GM12878 (cell line): ENCODE measurements at regions not wholly inside any gene's neighbourhood (a gene's known extent, or its start where the extent isn't known, plus 50 kb on each side); places are given as distances from the start of the nearest gene placed in this dataset.

Source experiments
- ATAC-seq: fragments of 200-7000 bp; cut with Tn5 transposase; 3 replicates; pipeline ENCODE4 v1.9.1; 2020; ENCODE audit warnings: mild to moderate bottlenecking, moderate library complexity
- BruUV-seq: library from RNA; stranded (reverse); fragments of 400-500 nt; replicated peaks from 2 replicates; lab custom pipeline; 2021; lab: Mats Ljungman, UMichigan
- CTCF ChIA-PET: fragments of 300-600 bp; sonication (Branson Sonifier 250); formaldehyde crosslinking; extraction: SDS; loops from one replicate; lab custom pipeline; 2021; ENCODE audit warnings: inconsistent platforms; lab: Yijun Ruan, JAX
- POLR2A ChIA-PET: fragments of 350-600 bp; formaldehyde crosslinking; extraction: SDS; loops from one replicate; lab custom pipeline; 2021; ENCODE audit warnings: inconsistent platforms; lab: Charles Lee
- RAD21 ChIA-PET: fragments of 300-600 bp; sonication (Branson Sonifier 250); formaldehyde crosslinking; loops from one replicate; lab custom pipeline; 2023; ENCODE audit warnings: antibody characterized with exemption; ENCODE audit not compliant: unreplicated experiment; lab: Charles Lee
- SMC1A ChIA-PET: fragments of 300-600 bp; sonication (Branson Sonifier 250); formaldehyde crosslinking; loops from one replicate; lab custom pipeline; 2023; ENCODE audit not compliant: unreplicated experiment, uncharacterized antibody; lab: Charles Lee
- DNase-seq: peaks from one replicate; pipeline ENCODE4 v3.0.0-alpha.2; 2011; ENCODE audit warnings: low read depth, low spot score
- FAIRE-seq: peaks from 3 replicates; lab custom pipeline; 2011; peaks lifted over from hg19 to GRCh38; lab: Jason Lieb, UNC
- H2AFZ ChIP-seq: 2 replicates; pipeline ENCODE4 v1.6.0; 2011; ENCODE audit warnings: low read depth, low read length, control low read depth; ENCODE audit not compliant: control insufficient read depth
- H3K27ac ChIP-seq: 2 replicates; pipeline ENCODE4 v1.5.1; 2011; ENCODE audit warnings: control low read depth; ENCODE audit not compliant: control insufficient read depth, insufficient read depth
- H3K27me3 ChIP-seq, 2 experiments: replicated peaks in 1 of 2; 2 replicates each; pipeline versions ENCODE4 v1.6.0 to v1.6.1; 2011; ENCODE audit warnings: low read length in 1 of 2; ENCODE audit not compliant: control insufficient read depth in 2 of 2, insufficient read depth in 2 of 2
- H3K36me3 ChIP-seq, 2 experiments: 2 replicates each; pipeline ENCODE4 v1.5.1; 2011; ENCODE audit warnings: low read length in 1 of 2; ENCODE audit not compliant: control insufficient read depth in 2 of 2, insufficient read depth in 2 of 2
- H3K4me1 ChIP-seq: 2 replicates; pipeline ENCODE4 v1.6.1; 2011; ENCODE audit warnings: mild to moderate bottlenecking, low read length, moderate library complexity, mixed read lengths; ENCODE audit not compliant: control insufficient read depth, insufficient read depth
- H3K4me2 ChIP-seq: 2 replicates; pipeline ENCODE4 v1.6.0; 2011; ENCODE audit warnings: control low read depth; ENCODE audit not compliant: control insufficient read depth, insufficient read depth
- H3K4me3 ChIP-seq: fragments of 200-600 bp; sonication (generic); 2 replicates; pipeline ENCODE4 v1.5.1; 2016
- H3K79me2 ChIP-seq: 2 replicates; pipeline ENCODE4 v1.6.0; 2011; ENCODE audit warnings: low read length; ENCODE audit not compliant: control insufficient read depth, insufficient read depth
- H3K9ac ChIP-seq: 2 replicates; pipeline ENCODE4 v1.8.0; 2011; ENCODE audit warnings: low read length, control low read depth, mixed read lengths; ENCODE audit not compliant: control insufficient read depth, insufficient read depth
- H3K9me3 ChIP-seq: replicated peaks from 3 replicates; pipeline ENCODE4 v1.5.1; 2011; ENCODE audit warnings: mild to moderate bottlenecking, low read length; ENCODE audit not compliant: control insufficient read depth, insufficient read depth
- H4K20me1 ChIP-seq: 2 replicates; pipeline ENCODE4 v1.6.0; 2011; ENCODE audit not compliant: control insufficient read depth, insufficient read depth
- CREB1 ChIP-seq: IDR thresholded peaks from 2 replicates; pipeline ENCODE4 v1.6.1; 2012; ENCODE audit warnings: low read depth, mild to moderate bottlenecking, inconsistent platforms
- NFYB ChIP-seq: IDR thresholded peaks from 2 replicates; pipeline ENCODE4 v1.6.1; 2011; ENCODE audit warnings: low read depth, mild to moderate bottlenecking, low read length, improper control_type of control experiment, moderate library complexity; ENCODE audit not compliant: insufficient read depth
- RELA ChIP-seq: fragments of 450-650 bp; IDR thresholded peaks from 2 replicates; pipeline ENCODE4 v1.8.0; 2014; ENCODE audit warnings: borderline replicate concordance; ENCODE audit not compliant: partially characterized antibody
- SMARCA5 ChIP-seq: fragments of 450-650 bp; IDR thresholded peaks from 2 replicates; pipeline ENCODE4 v1.6.1; 2017; ENCODE audit warnings: mild to moderate bottlenecking
- STAT3 ChIP-seq: IDR thresholded peaks from 2 replicates; pipeline ENCODE4 v1.6.1; 2011; ENCODE audit warnings: low read depth, low read length, improper control_type of control experiment
- YBX1 ChIP-seq: fragments of 450-650 bp; IDR thresholded peaks from 2 replicates; pipeline ENCODE4 v1.6.1; 2016; ENCODE audit warnings: antibody characterized with exemption
- WGBS: methylation state at CpG from one replicate; pipeline ENCODE4 v1.1.6; 2016; ENCODE audit warnings: low lambda C conversion rate; ENCODE audit not compliant: insufficient replicate concordance, insufficient coverage; ENCODE audit errors: missing lambda C conversion rate; 5-methylcytosine and 5-hydroxymethylcytosine counted together
- in situ Hi-C: fragments of 300-500 bp; cut with MboI; formaldehyde crosslinking; loops from 9 replicates; pipeline ENCODE4 v1.14.3; 2018; ENCODE audit warnings: mixed read lengths
- intact Hi-C: fragments of 100-400 bp; cut with micrococcal nuclease; formaldehyde crosslinking; loops from one replicate; pipeline ENCODE4 v1.14.2; 2022; ENCODE audit not compliant: unreplicated experiment

GRCh38 chrX:13885591-13885990 lies 68.7 kb upstream of the GPM6B start:
- in situ Hi-C loops (no loop called here), intact Hi-C loops (no loop called here)
- RAD21 ChIA-PET = no interaction called here
- H3K4me2 ChIP-seq = no peak overlapping the region
- SMC1A ChIA-PET = no interaction called here
- DNase-seq (no peak), FAIRE-seq (no peak), ATAC-seq (no peak)
- no peak overlapping the region for H3K27ac ChIP-seq
- H3K79me2 ChIP-seq = no peaks in the 10 kb centered on the region
- no peaks in the 10 kb centered on the region for H3K36me3 ChIP-seq
- H3K9me3 ChIP-seq = no peaks in the 10 kb centered on the region
- CTCF ChIA-PET = no interaction called here
- H3K9ac ChIP-seq = no peak overlapping the region
- POLR2A ChIA-PET = interaction anchor here (0.7 kb wide), 1 partner anchor 97 kb away, joined by 3 read pairs; no protein-coding TSS in a partner anchor
- H2AFZ ChIP-seq = no peak overlapping the region
- no peaks in the 10 kb centered on the region for H3K27me3 ChIP-seq
- BruUV-seq = no TSS peak
- whole genome bisulfite sequencing = 57% methylated on average over 9 of the region's 9 CpGs
- H4K20me1 ChIP-seq = no peaks in the 10 kb centered on the region
- no peak overlapping the region for H3K4me3 ChIP-seq
- H3K4me1 ChIP-seq = no peaks in the 10 kb centered on the region
- TF ChIP-seq YBX1 (no peak), RELA (no peak)
- TF ChIP-seq, all 136 proteins: peak for 0

- BruUV-seq = no TSS peak
- Histone ChIP-seq H2AFZ (no peak overlapping the region), H4K20me1 (no peaks in the 10 kb centered on the region), H3K4me1 (no peaks in the 10 kb centered on the region), H3K36me3 (no peaks in the 10 kb centered on the region), H3K27ac (no peak overlapping the region), H3K79me2 (no peaks in the 10 kb centered on the region)
- CTCF ChIA-PET = interaction anchor here (0.6 kb wide), 1 partner anchor 668 kb away, joined by 3 read pairs; no protein-coding TSS in a partner anchor
- TF ChIP-seq SMARCA5 (no peak), STAT3 (no peak), NFYB (no peak), CREB1 (no peak)
- TF ChIP-seq, all 136 proteins: peak for 0
- in situ Hi-C loops = no loop called here
- Histone ChIP-seq H3K27me3 (no peaks in the 10 kb centered on the region; a peak in 1 of 4 replicates), H3K9me3 (no peaks in the 10 kb centered on the region), H3K4me3 (no peak overlapping the region), H3K9ac (no peak overlapping the region), H3K4me2 (no peak overlapping the region)
- intact Hi-C loops = no loop called here
- no peak for FAIRE-seq
- ATAC-seq = no peak
- ChIA-PET POLR2A (no interaction called here), SMC1A (interaction anchor here (0.5 kb wide), 1 partner anchor 41 kb away, joined by 3 read pairs; no protein-coding TSS in a partner anchor), RAD21 (no interaction called here)
- no peak for DNase-seq
- 35% methylated on average over 4 of the region's 4 CpGs for WGBS
Observed at GRCh38 chrX:13876652-13877051, 59.8 kb upstream of the GPM6B start.
